HG02973 (cell line): ENCODE measurements at regions not wholly inside any gene's neighbourhood (a gene's known extent, or its start where the extent isn't known, plus 50 kb on each side); places are given as distances from the start of the nearest gene placed in this dataset.
A peak's percentile ranks its signal among the peaks of the same experiment; 100 is the strongest.

Experiments used
- ATAC-seq: cut with Tn5 transposase; IDR thresholded peaks from one replicate; pipeline ENCODE4 v1.9.1; 2021; ENCODE audit warnings: moderate library complexity; ENCODE audit not compliant: unreplicated experiment

- ATAC-seq: no peak
These were observed 634.2 kb upstream of the SETBP1 start for GRCh38 chr18:44046376-44046975.

- no peak for ATAC-seq
These were observed 633.1 kb upstream of the SETBP1 start for GRCh38 chr18:44047585-44047984.

GRCh38 chr18:44048435-44048834 is 632.3 kb upstream of the SETBP1 start:
- no peak for ATAC-seq

DNA sequence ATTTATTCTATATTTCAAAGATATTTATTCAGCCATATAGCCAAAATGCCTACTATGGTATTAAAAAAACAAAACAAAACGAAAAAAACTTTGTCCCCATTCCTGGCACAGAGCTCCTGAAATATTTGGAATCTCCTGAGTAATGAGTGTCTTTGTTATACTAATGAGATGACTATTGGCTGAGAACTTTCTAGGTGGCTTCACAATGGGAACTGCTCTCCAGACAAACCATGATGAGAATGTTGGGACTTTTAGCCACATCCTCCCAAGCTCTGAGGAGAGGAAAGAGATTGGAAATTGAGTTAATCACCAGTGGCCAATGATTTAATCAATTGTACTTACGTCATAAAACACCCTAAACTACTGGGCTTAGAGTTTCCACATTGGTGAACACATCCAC is 631.8 kb upstream of the SETBP1 start:
- ATAC-seq: no peak

DNA sequence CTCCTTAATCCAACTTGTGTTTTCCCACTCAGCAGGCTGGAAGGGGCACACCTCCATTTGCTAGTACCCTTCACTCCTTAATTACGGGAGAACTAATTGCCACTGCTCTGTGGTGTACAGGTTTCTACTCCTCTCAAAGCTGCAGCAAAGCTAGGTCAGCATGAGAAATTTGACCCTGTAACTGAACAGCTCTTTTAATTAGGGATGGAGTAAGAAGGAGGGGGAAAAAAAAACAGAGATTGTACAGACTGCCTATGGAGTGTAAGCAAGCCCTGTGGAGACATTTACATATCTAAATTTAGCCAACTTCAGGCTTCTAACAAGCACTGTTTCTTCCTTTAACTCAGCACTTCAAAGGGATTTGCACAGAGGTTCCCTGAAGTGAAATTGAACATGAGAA is 629.7 kb upstream of the SETBP1 start:
- ATAC-seq: no peak

DNA sequence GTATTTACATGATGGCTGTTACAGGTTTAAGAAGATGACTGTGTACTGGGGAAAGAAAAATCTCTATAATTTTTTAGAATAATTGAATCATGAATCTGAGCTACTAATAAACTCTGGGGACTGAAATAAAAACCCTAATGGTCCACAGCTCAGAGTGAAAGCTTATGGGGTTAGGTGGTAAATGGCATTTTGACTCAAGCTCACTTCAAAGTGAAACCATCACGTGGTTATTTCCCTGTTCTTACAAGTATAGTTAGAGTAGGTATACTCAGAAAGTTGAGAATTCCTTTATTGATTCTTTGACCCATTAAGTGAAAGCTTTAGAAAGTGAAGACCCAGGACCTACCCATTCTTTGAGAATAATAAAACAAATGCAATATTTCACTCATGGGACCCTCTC is 626.2 kb upstream of the SETBP1 start:
- ATAC-seq: no peak

- ATAC-seq: no peak
These were observed 620.5 kb upstream of the SETBP1 start for GRCh38 chr18:44060197-44060596.

GRCh38 chr18:44061438-44061837 is 619.2 kb upstream of the SETBP1 start:
- ATAC-seq: no peak

DNA sequence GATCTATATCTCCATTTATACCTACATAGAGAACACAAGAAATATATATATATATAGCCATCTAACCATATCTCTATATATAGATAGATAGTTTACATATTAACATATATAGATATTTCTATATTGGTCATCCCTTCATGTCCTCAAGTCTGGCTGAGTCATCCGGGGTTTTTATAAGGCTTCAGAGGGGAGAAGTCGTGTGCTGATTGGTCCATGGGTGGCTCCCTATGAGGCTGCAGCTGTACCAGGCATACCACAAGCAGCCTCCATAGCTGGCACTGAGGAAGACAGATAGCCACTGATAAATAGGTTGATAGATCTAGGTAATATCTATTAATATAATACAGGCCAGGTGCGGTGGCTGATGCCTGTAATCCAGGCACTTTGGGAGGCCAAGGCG is 618.3 kb upstream of the SETBP1 start:
- ATAC-seq: peak; percentile 57

DNA sequence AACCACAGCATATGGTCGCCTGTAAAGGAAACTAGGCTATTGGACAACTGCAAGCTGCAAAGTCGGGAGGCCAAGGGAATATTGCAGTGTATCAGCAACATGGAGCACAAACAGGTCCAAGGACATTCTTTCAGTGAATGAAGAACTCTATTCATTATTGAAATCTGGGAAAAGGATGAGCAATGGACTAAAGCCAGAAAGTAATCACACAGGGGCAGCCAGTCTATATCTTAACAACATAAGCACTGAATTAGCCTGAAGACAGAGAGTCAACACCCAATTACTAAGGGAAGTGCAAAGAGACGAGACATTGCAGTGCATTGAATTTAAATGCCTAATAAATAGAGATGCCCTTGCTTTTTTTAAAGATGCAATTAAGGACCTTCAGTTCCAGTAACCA is 615.5 kb upstream of the SETBP1 start:
- no peak for ATAC-seq

DNA sequence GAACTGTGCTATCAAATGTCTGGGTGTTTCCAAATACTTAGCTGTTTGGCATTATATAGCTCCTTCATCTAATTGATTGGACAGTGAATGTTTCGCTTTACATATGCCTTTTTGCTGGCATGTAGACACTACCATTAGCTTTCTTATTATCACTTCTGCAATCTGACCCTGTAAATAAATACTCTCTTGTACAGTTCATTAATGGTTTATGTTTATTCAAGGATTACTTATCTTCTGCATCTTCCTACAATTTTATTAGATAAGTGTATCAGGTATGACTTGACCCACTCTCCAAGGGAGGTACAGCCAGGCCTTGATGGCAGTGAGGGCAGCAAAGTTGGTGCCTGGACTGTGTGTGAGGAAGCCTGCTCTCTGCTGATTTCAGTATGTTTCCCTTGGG is 614.1 kb upstream of the SETBP1 start:
- ATAC-seq: no peak

DNA sequence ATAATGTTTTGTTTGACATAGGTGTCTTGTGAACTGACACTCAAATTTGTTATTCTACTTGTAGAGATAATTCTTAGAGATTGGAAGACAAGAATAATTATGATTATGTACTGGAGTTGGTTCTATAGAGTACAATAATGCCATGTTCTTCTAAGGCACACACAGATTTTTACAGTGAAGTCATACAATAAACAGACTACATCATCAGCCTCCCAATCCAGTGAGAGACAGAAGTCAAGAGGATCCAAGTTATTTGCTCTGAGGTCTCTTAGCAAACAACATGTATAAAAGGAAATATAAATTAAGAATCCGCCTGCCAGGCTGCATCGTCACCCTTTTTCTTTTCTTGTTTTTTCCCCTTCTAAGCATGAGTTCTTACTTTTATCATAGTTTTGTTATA is 613.5 kb upstream of the SETBP1 start:
- no peak for ATAC-seq

DNA sequence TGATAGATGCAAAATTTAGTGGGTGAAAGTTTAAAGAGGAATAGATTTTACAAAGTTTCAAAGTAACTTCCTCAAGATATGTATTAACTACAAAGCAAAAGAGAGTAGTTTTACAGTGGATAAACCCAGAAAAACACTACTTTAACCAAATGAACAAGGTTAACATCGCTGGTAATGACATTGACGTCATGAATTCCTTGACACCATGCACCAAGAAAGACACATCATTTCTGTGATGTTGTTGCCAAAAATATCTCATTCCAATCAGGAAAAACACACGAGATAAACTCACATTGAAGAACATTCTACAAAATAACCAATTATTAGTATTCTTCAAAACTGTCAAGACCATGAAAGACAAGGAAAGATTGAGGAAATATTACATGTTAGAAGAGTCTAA is 605.6 kb upstream of the SETBP1 start:
- ATAC-seq: no peak

GRCh38 chr18:44079606-44080005 is 601.1 kb upstream of the SETBP1 start:
- ATAC-seq: no peak

GRCh38 chr18:44080054-44080453 is 600.6 kb upstream of the SETBP1 start:
- ATAC-seq: no peak

DNA sequence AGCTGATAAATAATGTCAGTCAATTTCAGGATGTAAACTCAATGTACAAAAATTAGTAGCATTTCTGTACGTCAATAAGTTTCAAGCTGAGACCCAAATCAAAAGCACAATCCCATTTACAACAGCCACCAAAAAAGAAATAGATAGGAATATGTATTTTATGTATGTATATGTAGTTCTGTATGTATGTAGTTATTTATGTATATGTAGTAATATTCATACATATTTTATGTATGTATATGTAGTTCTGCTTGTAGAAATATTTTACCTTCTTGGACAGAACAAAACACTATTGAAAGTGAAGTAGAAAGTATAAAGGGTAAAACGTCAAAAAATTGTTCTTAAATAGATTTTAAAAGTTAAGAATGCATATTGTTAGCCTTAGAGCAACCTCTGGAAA is 591.0 kb upstream of the SETBP1 start:
- ATAC-seq: no peak

DNA sequence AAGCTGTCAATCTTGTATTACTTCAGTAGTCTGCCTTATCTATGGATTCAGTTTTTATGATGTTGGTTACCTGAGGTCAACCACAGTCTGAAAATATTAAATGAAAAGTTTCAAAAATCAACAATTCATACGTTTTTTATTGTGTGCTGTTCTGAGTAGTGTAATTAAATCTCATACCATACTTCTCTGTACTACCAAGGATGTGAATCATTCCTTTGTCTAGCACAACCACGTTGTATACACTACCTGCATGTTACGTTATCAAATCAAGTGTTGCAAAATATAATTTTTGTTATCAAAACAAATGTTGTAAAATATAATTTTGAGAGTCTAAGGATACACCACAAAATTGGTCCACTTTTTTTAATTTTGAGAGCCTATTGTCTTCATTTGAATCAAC is 590.2 kb upstream of the SETBP1 start:
- no peak for ATAC-seq

DNA sequence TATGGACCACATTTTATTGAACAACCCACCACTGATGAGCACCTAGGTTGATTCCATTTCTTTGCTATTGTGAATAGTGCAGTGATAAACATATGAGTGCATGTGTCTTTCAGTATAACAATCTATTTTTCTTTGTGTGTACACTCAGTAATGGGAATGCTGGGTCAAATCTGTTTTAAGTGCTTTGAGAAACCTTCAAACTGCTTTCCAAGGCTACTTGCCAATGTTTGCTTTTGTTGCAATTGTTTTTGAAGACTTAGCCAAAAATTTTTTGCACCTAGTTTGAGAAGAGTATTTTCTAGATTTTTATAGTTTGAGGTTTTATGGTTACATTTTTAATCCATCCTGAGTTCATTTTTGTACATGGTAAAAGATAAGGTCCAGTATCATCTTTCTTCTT is 587.4 kb upstream of the SETBP1 start:
- ATAC-seq: no peak

GRCh38 chr18:44096016-44096415 is 584.7 kb upstream of the SETBP1 start:
- no peak for ATAC-seq

GRCh38 chr18:44098551-44099098 is 582.1 kb upstream of the SETBP1 start:
- ATAC-seq: no peak

GRCh38 chr18:44107187-44107586 is 573.5 kb upstream of the SETBP1 start:
- ATAC-seq: no peak

DNA sequence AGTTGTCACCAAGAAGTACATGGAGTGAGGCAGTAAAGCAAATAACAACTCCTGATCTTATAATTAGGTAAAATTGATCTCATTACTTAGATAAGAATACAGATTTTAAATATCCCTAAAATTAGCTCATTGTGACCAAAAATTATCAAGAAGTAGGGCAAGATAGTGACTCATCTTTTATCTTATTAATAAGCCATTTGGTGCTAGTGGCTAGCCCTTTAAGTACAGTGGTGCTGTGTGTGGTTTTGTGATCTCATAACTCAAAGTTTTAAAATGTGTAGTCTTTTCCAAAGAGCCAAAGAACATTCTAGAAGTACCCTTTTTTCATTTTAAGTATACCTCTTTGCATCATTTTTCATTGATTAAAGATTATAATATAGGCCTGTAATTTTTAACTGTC is 569.4 kb upstream of the SETBP1 start:
- ATAC-seq: no peak

- no peak for ATAC-seq
These were observed 562.9 kb upstream of the SETBP1 start for GRCh38 chr18:44117821-44118220.
